Neural cell (in vitro differentiated cells): ENCODE measurements at regions not wholly inside any gene's neighbourhood (a gene's known extent, or its start where the extent isn't known, plus 50 kb on each side); places are given as distances from the start of the nearest gene placed in this dataset.

Experiments used
- H2AFZ ChIP-seq: fragments of 200-600, 300-800 bp; sonication (generic), shearing (Covaris generic); 2 replicates; pipeline ENCODE4 v1.6.0; 2014; ENCODE audit warnings: low read depth, mild to moderate bottlenecking, antibody characterized with exemption, low read length, moderate library complexity
- H3F3A ChIP-seq: fragments of 200-600 bp; shearing (Covaris generic); 2 replicates; pipeline ENCODE4 v1.6.1; 2016; ENCODE audit warnings: mild to moderate bottlenecking, moderate library complexity, mixed read lengths, antibody characterized with exemption, low read length; ENCODE audit not compliant: insufficient read depth, poor library complexity, severe bottlenecking
- H3K27ac ChIP-seq: fragments of 200-600, 300-800 bp; sonication (generic), shearing (Covaris generic); 2 replicates; pipeline ENCODE4 v1.5.1; 2014; ENCODE audit warnings: mild to moderate bottlenecking, low read length, moderate library complexity
- H3K27me3 ChIP-seq: fragments of 300-800, 200-600 bp; sonication (generic), shearing (Covaris generic); 2 replicates; pipeline ENCODE4 v1.6.0; 2014; ENCODE audit warnings: mild to moderate bottlenecking, low read depth, low read length, moderate library complexity; ENCODE audit not compliant: insufficient read depth
- H3K36me3 ChIP-seq: fragments of 300-800, 200-600 bp; sonication (generic), shearing (Covaris generic); 2 replicates; pipeline ENCODE4 v1.5.1; 2014; ENCODE audit warnings: mild to moderate bottlenecking, antibody characterized with exemption, low read length, moderate library complexity; ENCODE audit not compliant: insufficient read depth
- H3K4me2 ChIP-seq: fragments of 300-800, 200-600 bp; sonication (generic), shearing (Covaris generic); 2 replicates; pipeline ENCODE4 v1.6.0; 2014; ENCODE audit warnings: mild to moderate bottlenecking, low read length
- H3K4me3 ChIP-seq: fragments of 300-800, 200-600 bp; sonication (generic), shearing (Covaris generic); 2 replicates; pipeline ENCODE4 v1.5.1; 2014; ENCODE audit warnings: mild to moderate bottlenecking, low read length, moderate library complexity
- H3K79me2 ChIP-seq: fragments of 200-600 bp; shearing (Covaris generic); replicated peaks from 2 replicates; pipeline ENCODE4 v1.6.0; 2014; ENCODE audit warnings: mild to moderate bottlenecking, low read length, moderate library complexity; ENCODE audit not compliant: insufficient read depth
- H3K9ac ChIP-seq: fragments of 300-800, 200-600 bp; sonication (generic), shearing (Covaris generic); 2 replicates; pipeline ENCODE4 v1.6.1; 2016; ENCODE audit warnings: mild to moderate bottlenecking, low read length, mixed read lengths
- H3K9me2 ChIP-seq: fragments of 200-600 bp; shearing (Covaris generic); 2 replicates; pipeline ENCODE4 v1.6.1; 2016; ENCODE audit warnings: mild to moderate bottlenecking, low read length, mixed read lengths; ENCODE audit not compliant: insufficient read depth
- H3K9me3 ChIP-seq: fragments of 200-600, 300-800 bp; sonication (generic), shearing (Covaris generic); 2 replicates; pipeline ENCODE4 v1.6.1; 2016; ENCODE audit warnings: mild to moderate bottlenecking, mixed run types, low read length, moderate library complexity, mixed read lengths
- H4K20me1 ChIP-seq: fragments of 200-600 bp; shearing (Covaris generic); 2 replicates; pipeline ENCODE4 v1.6.1; 2016; ENCODE audit warnings: mild to moderate bottlenecking, mixed run types; ENCODE audit not compliant: insufficient read depth
- CTCF ChIP-seq: fragments of 450-650 bp; IDR thresholded peaks from 2 replicates; pipeline ENCODE4 v1.5.1; 2014; ENCODE audit warnings: antibody characterized with exemption, mild to moderate bottlenecking, moderate library complexity; ENCODE audit not compliant: poor library complexity, severe bottlenecking
- EP300 ChIP-seq: fragments of 450-650 bp; conservative IDR thresholded peaks from 2 replicates; pipeline ENCODE4 v1.6.1; 2014; ENCODE audit warnings: antibody characterized with exemption, mild to moderate bottlenecking, moderate library complexity; ENCODE audit not compliant: poor library complexity, severe bottlenecking
- EZH2 ChIP-seq: fragments of 200-600, 300-800 bp; shearing (Covaris generic), sonication (generic); IDR thresholded peaks from 2 replicates; pipeline ENCODE4 v1.6.1; 2014; ENCODE audit warnings: antibody characterized with exemption, low read length, borderline replicate concordance, mild to moderate bottlenecking; ENCODE audit not compliant: insufficient read depth, poor library complexity, severe bottlenecking
- MXI1 ChIP-seq: fragments of 450-650 bp; conservative IDR thresholded peaks from 2 replicates; pipeline ENCODE4 v1.6.1; 2014; ENCODE audit warnings: antibody characterized with exemption, mild to moderate bottlenecking; ENCODE audit not compliant: poor library complexity, severe bottlenecking
- POLR2AphosphoS5 ChIP-seq: IDR thresholded peaks from 2 replicates; pipeline ENCODE4 v1.6.1; 2012
- RAD21 ChIP-seq: fragments of 450-650 bp; conservative IDR thresholded peaks from 2 replicates; pipeline ENCODE4 v1.6.1; 2014; ENCODE audit warnings: antibody characterized with exemption, mild to moderate bottlenecking, moderate library complexity
- REST ChIP-seq: IDR thresholded peaks from 2 replicates; pipeline ENCODE4 v1.6.1; 2012; ENCODE audit warnings: borderline replicate concordance
- SMC3 ChIP-seq: fragments of 450-650 bp; conservative IDR thresholded peaks from 2 replicates; pipeline ENCODE4 v1.6.1; 2014; ENCODE audit warnings: antibody characterized with exemption, mild to moderate bottlenecking, moderate library complexity; ENCODE audit not compliant: poor library complexity
- TAF1 ChIP-seq: IDR thresholded peaks from 2 replicates; pipeline ENCODE4 v1.6.1; 2012; ENCODE audit warnings: low read depth

- Histone ChIP-seq H3K27me3 (no peaks in the 10 kb centered on the region), H3K4me3 (no peak overlapping the region), H3K4me2 (no peak overlapping the region), H3K27ac (no peak overlapping the region), H3K9me2 (no peaks in the 10 kb centered on the region), H3K9ac (no peak overlapping the region), H4K20me1 (no peaks in the 10 kb centered on the region), H3K36me3 (no peaks in the 10 kb centered on the region), H2AFZ (no peak overlapping the region), H3K9me3 (no peaks in the 10 kb centered on the region), H3K79me2 (no peaks in the 10 kb centered on the region), H3F3A (no peaks in the 10 kb centered on the region)
- TF ChIP-seq CTCF (no peak), EZH2 (no peak), TAF1 (no peak), POLR2AphosphoS5 (no peak), MXI1 (no peak), RAD21 (no peak), REST (no peak), EP300 (no peak), SMC3 (no peak)
Observed at GRCh38 chr16:87129771-87130170, 187.4 kb downstream of the C16orf95 start.

GRCh38 chr16:87131061-87131995 lies 185.9 kb downstream of the C16orf95 start:
- Histone ChIP-seq H3F3A (no peaks in the 10 kb centered on the region), H3K27me3 (no peaks in the 10 kb centered on the region), H2AFZ (no peak overlapping the region), H3K79me2 (no peaks in the 10 kb centered on the region), H4K20me1 (no peaks in the 10 kb centered on the region), H3K27ac (no peak overlapping the region), H3K36me3 (no peaks in the 10 kb centered on the region), H3K9ac (no peak overlapping the region), H3K9me2 (no peaks in the 10 kb centered on the region), H3K4me3 (no peak overlapping the region), H3K9me3 (no peaks in the 10 kb centered on the region), H3K4me2 (no peak overlapping the region)
- TF ChIP-seq RAD21 (no peak), REST (no peak), CTCF (no peak), SMC3 (no peak), EZH2 (no peak), POLR2AphosphoS5 (no peak), EP300 (no peak), MXI1 (no peak), TAF1 (no peak)
